ENCODE measurements at regions not wholly inside any gene's neighbourhood (a gene's known extent, or its start where the extent isn't known, plus 50 kb on each side); places are given as distances from the start of the nearest gene placed in this dataset.

DNA sequence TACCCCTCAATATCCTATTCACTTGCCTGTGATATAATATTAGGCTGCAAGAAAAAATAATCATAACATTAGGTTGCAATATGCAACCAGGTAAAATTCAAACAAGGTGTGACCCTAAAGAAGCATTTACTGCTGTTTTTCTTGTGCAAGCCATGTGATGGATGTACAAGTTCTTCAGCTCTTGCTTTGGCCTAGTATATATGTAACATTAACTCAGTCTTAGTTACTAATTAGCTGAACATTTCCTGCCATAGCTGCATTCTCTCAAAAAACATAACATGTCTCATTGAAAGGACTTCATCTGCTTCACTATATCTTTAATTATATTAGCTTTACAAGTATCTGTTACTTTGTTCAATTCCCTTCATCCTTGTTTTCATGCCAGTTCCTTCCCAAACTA is 406.8 kb upstream of the HTR2A start:
- intact Hi-C loops (cut with DNase I): no loop called here
- H3K9me3 ChIP-seq: peaks cover 0 to 3% (median 0%) of the 10 kb centered on the region in 11 donors

GRCh38 chr13:47299304-47299703 is 402.5 kb upstream of the HTR2A start:
- Histone ChIP-seq H3K36me3 (no peaks in the 10 kb centered on the region), H3K27ac (no peak overlapping the region), H3K27me3 (no peaks in the 10 kb centered on the region), H3K4me1 (no peaks in the 10 kb centered on the region), H3K9me3 (no peaks in the 10 kb centered on the region), H3K4me3 (no peak overlapping the region)
- no peak for ATAC-seq
- DNase-seq: no peak
- intact Hi-C loops (cut with DNase I): no loop called here
- no peak for TF ChIP-seq CTCF (IDR thresholded peaks at IDR 0.05)

More for the DNA sequence above, 406.8 kb upstream of the HTR2A start:
- no peak for TF ChIP-seq CTCF (IDR thresholded peaks at IDR 0.05)
- Histone ChIP-seq H3K27ac (no peak overlapping the region), H3K4me3 (no peak overlapping the region), H3K36me3 (no peaks in the 10 kb centered on the region), H3K27me3 (no peaks in the 10 kb centered on the region), H3K4me1 (no peaks in the 10 kb centered on the region)
- no peak for ATAC-seq
- no peak for DNase-seq

- Histone ChIP-seq H3K9me3 (no peaks in the 10 kb centered on the region), H3K4me1 (no peaks in the 10 kb centered on the region), H3K27ac (no peak overlapping the region), H3K27me3 (no peaks in the 10 kb centered on the region), H3K36me3 (no peaks in the 10 kb centered on the region), H3K4me3 (no peak overlapping the region)
- DNase-seq (no peak), ATAC-seq (no peak)
- 56 to 59% methylated on average over 2 of the region's 2 CpGs for WGBS, 2 donors
- no peak for TF ChIP-seq CTCF (IDR thresholded peaks at IDR 0.05)
- intact Hi-C loops (cut with DNase I): no loop called here
Observed at GRCh38 chr13:47298506-47298905, 401.7 kb upstream of the HTR2A start.

DNA sequence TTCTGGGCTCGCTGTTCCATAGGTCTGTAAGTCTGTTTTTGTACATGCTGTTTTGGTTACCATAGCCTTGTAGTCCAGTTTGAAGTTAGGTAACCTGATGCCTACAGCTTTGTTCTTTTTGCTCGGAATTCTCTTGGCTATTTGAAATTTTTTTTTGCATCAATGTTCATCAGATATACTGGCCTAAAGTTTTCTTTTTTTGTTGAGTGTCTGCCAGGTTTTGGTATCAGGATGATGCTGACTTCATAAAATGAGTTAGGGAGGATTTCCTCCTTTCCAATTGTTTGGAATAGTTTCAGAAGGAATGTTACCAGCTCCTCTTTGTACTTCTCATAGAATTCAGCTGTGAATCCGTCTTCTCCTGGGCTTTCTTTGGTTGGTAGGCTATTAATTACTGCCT is 397.8 kb upstream of the HTR2A start:
- Histone ChIP-seq H3K4me1 (no peaks in the 10 kb centered on the region), H3K9me3 (no peaks in the 10 kb centered on the region), H3K27ac (no peak overlapping the region), H3K4me3 (no peak overlapping the region), H3K27me3 (no peaks in the 10 kb centered on the region), H3K36me3 (no peaks in the 10 kb centered on the region)
- DNase-seq (no peak), ATAC-seq (no peak)
- TF ChIP-seq CTCF (IDR thresholded peaks at IDR 0.05): no peak
- WGBS, 2 donors: 57 to 61% methylated on average over 3 of the region's 3 CpGs
- intact Hi-C loops (cut with DNase I): no loop called here
